ENCODE measurements at regions not wholly inside any gene's neighbourhood (a gene's known extent, or its start where the extent isn't known, plus 50 kb on each side); places are given as distances from the start of the nearest gene placed in this dataset.
"Not testable (repeated sequence)": the region's sequence is repeated elsewhere in the genome, so short reads cannot be mapped to it uniquely, and the experiment has no call there.

DNA sequence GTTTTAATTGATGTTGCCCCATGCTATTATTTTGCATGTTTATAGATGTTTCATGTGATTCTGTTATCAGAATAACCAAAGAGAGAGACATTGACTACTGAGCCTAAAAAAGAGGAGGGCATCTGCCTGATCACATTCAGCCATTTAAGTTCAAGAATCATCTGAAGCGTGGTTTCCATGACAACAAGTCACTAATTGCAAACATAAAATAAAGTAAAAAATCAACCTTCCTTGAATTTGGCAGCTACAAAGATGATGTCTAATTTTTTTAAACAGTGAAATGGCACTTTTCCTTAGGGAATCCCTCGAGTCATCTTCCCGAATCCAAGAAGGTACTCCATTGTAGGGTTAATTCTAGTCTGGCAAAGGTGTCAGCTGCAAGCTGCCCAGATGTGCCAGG, 884.2 kb downstream of the DIAPH3 start:
- Mint-ChIP-seq H3K36me3 (ENCODE audit: insufficient read depth in 2 of 2) (no peaks in the 10 kb centered on the region), H3K27me3 (ENCODE audit: low read depth) (peaks cover 5% of the 10 kb centered on the region), H3K4me1 (ENCODE audit: low read depth) (no peaks in the 10 kb centered on the region)

DNA sequence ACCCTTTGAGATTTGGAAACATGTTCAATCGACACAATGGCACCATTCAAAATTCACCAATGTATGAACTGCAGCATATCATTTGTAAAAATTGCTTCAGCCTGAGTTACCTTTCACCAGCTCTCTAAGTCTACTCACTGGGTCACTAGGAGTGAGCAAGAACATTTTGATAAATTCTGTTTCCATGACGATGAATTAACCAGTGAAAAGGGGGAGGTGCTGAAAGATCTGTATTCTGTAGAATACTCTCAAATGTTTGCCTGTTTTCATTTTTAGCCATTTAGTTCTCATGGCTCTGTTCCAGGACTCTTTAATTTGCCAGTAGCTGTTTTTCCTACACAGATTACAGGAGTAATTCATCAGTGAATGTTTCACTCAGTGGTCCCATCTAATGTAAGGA, 883.4 kb downstream of the DIAPH3 start:
- Mint-ChIP-seq H3K27me3 (ENCODE audit: low read depth) (peaks cover 5% of the 10 kb centered on the region), H3K36me3 (ENCODE audit: insufficient read depth in 2 of 2) (no peaks in the 10 kb centered on the region), H3K4me1 (ENCODE audit: low read depth) (no peaks in the 10 kb centered on the region), H3K9me3 (no peaks in the 10 kb centered on the region), H3K27ac (no peak overlapping the region), H3K4me3 (no peak overlapping the region)
- ATAC-seq (replicated peaks in 1 of 2) (no peak), DNase-seq (no peak)

More for the DNA sequence above, 884.2 kb downstream of the DIAPH3 start:
- Mint-ChIP-seq H3K4me3 (no peak overlapping the region), H3K9me3 (no peaks in the 10 kb centered on the region), H3K27ac (no peak overlapping the region)
- no peak for ATAC-seq (replicated peaks in 1 of 2)
- no peak for DNase-seq

DNA sequence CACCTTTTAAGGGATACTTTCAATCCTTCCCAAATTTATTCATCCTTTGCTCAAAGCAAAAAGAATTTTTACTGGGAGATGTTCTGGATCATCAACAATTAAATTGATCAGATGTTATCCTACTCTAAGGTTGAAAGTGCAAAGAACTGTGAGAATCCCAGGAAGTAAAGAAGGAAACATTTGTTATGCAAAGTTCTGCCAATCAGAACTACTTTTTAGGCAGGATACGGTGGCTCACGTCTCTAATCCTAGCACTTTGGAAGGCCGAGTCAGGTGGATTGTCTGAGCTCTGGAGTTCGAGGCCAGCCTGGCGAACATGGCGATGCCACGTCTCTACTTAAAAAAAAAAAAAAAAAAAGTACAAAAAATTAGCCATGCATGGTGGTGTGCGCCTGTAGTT, 882.3 kb downstream of the DIAPH3 start:
- Mint-ChIP-seq H3K27me3 (ENCODE audit: low read depth) (peaks cover 5% of the 10 kb centered on the region), H3K9me3 (no peaks in the 10 kb centered on the region), H3K4me3 (no peak overlapping the region), H3K36me3 (ENCODE audit: insufficient read depth in 2 of 2) (no peaks in the 10 kb centered on the region), H3K4me1 (ENCODE audit: low read depth) (no peaks in the 10 kb centered on the region), H3K27ac (no peak overlapping the region)
- DNase-seq (no peak), ATAC-seq (replicated peaks in 1 of 2) (no peak)

DNA sequence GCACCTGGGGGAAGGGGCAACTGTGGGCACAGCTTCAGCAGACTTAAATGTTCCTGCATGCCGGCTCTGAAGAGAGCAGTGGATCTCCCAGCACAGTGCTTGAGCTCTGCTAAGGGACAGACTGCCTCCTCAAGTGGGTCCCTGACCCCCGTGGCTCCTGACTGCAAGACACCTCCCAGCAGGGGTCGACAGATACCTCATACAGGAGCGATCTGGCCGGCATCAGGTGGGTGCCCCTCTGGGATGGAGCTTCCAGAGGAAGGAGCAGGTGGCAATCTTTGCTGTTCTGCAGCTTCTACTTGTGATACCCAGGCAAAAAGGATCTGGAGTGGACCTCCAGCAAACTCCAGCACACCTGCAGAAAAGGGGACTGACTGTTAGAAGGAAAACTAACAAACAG, 871.5 kb downstream of the DIAPH3 start:
- H3K4me1 Mint-ChIP-seq (ENCODE audit: low read depth); H3K36me3 Mint-ChIP-seq (ENCODE audit: insufficient read depth in 2 of 2); H3K27ac Mint-ChIP-seq; H3K4me3 Mint-ChIP-seq; ATAC-seq (replicated peaks in 1 of 2); DNase-seq; H3K9me3 Mint-ChIP-seq; H3K27me3 Mint-ChIP-seq (ENCODE audit: low read depth): not testable (repeated sequence)

DNA sequence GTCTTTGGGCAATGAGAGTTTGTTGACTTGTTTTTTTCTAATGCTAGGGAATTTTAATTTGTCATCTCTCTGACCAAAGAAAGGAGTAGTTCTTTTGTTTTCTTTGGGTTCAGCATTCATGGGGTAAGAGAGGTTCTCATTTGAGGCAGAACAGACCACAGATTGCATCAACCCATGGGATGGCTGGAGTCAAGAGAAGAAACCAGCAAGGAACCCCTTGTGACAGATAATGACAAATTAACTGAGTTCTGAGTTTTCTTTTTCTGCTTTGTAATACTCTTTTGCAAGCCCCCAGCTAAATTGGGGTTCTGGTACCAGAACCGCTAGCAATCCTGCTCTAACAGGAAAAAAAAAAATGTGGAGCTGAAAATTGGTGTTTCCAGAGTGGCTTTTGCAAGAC, 864.1 kb downstream of the DIAPH3 start:
- ATAC-seq (replicated peaks in 1 of 2) (no peak), DNase-seq (no peak)
- Mint-ChIP-seq H3K4me3 (no peak overlapping the region), H3K9me3 (peaks cover 4 to 6% of the 10 kb centered on the region in 2 donors), H3K27ac (no peak overlapping the region), H3K4me1 (ENCODE audit: low read depth) (no peaks in the 10 kb centered on the region), H3K27me3 (ENCODE audit: low read depth) (no peaks in the 10 kb centered on the region), H3K36me3 (ENCODE audit: insufficient read depth in 2 of 2) (no peaks in the 10 kb centered on the region)

DNA sequence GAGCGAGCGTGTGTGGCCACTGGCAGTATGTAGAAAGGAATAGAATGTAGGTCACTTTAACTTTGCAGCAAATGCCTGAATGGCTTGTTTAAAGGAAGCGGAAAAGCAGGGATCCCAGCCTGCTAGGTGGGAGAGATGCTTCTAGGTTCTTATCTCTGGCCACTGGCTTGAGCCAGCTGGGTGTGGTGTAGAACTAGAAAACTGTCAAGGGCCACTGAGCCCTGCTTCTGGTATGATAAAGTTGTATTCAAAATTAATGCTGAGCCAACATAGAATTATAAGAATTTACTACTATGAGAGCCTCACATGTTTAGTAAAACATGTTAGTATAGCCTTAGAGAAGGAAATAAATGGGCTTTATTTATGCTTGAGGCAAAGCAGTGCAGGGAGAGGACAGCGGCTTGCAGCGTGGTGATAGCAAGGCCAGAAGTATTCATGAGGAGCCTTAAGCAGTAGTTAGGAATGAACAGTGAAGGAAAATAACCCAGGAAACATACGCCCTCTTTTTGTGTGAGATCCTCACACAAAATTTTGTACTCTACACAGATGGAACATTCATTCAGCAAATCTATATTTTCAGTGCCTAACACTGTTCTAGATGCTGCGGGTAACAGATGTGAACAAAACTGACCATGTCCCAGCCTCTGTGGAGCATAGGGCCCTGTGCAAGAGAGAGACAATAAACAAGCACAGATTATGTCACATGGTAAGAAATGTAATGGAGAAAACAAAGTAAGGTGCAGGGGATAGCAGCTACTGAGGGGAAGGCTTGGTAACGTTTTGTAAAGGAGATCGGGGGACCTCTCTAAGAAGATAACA, 863.2 kb downstream of the DIAPH3 start:
- Mint-ChIP-seq H3K27ac (no peak overlapping the region), H3K4me3 (no peak overlapping the region), H3K4me1 (ENCODE audit: low read depth) (no peaks in the 10 kb centered on the region), H3K36me3 (ENCODE audit: insufficient read depth in 2 of 2) (no peaks in the 10 kb centered on the region), H3K9me3 (peaks cover 4 to 6% of the 10 kb centered on the region in 2 donors), H3K27me3 (ENCODE audit: low read depth) (no peaks in the 10 kb centered on the region)
- ATAC-seq (replicated peaks in 1 of 2) (no peak), DNase-seq (no peak)

DNA sequence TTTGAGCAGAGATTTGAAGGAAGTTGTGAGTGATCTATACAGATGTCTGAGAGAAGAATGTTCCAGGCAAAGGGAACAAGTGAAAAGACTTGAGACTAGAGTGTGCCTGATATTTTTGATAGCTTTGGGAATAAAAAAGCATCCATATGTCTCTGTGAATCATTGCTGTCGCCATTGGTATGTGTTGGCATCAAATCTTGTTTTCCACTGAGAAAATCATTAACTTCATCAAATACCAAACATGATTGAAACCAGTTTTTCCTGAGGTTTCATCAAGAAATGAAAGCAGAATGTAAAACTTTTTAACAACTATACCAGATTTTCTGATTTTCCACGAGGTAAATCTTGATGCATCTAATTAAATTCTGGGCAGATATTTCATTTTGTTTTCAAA, 862.6 kb downstream of the DIAPH3 start:
- DNase-seq (no peak), ATAC-seq (replicated peaks in 1 of 2) (no peak)
- Mint-ChIP-seq H3K27me3 (ENCODE audit: low read depth) (no peaks in the 10 kb centered on the region), H3K27ac (no peak overlapping the region), H3K9me3 (peaks cover 0 to 5% of the 10 kb centered on the region in 2 donors), H3K4me3 (no peak overlapping the region), H3K36me3 (ENCODE audit: insufficient read depth in 2 of 2) (no peaks in the 10 kb centered on the region), H3K4me1 (ENCODE audit: low read depth) (no peaks in the 10 kb centered on the region)

DNA sequence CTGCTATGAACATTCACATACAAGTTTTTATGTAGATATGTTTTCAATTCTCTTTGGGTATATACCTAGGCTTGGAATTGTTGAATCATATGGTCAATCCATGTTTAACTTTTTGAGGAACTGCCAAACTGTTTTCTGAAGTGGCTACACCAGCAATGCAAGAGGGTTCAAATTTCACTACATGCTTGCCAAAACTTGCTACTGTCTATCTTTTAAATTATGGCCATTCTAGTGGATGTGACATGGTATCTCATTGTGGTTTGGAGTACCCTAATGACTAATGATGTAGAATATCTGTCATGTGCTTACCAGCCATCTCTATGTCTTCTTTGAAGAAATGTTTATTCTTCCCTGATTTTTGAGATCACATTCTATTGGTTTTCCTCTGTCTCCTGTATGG, 860.3 kb downstream of the DIAPH3 start:
- Mint-ChIP-seq H3K27me3 (ENCODE audit: low read depth) (no peaks in the 10 kb centered on the region), H3K4me1 (ENCODE audit: low read depth) (no peaks in the 10 kb centered on the region), H3K9me3 (no peaks in the 10 kb centered on the region), H3K4me3 (no peak overlapping the region), H3K27ac (no peak overlapping the region), H3K36me3 (ENCODE audit: insufficient read depth in 2 of 2) (no peaks in the 10 kb centered on the region)
- DNase-seq (no peak), ATAC-seq (replicated peaks in 1 of 2) (no peak)

DNA sequence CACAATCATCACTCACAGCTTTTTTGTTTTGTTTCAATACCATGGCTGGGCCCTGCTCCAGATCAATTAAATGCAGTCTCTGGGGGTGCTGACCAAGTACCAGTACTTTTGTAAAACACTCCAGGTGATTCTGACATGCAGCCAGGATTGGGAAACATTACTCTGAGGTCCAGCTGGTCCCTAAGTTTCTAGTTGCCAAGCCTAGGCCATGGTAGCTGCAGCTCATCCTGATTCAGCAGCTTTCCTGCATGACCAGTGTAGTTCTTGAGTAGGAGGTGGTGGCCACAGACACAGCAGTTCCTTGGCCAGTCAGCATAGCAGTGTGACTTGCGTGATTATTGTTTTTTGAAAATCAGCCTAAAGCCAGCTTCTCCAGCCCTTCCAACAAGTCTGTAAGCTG, 859.1 kb downstream of the DIAPH3 start:
- H3K4me3 Mint-ChIP-seq: no peak overlapping the region
- H3K4me1 Mint-ChIP-seq (ENCODE audit: low read depth): no peaks in the 10 kb centered on the region
- no peaks in the 10 kb centered on the region for H3K36me3 Mint-ChIP-seq (ENCODE audit: insufficient read depth in 2 of 2)
- H3K9me3 Mint-ChIP-seq: no peaks in the 10 kb centered on the region
- no peaks in the 10 kb centered on the region for H3K27me3 Mint-ChIP-seq (ENCODE audit: low read depth)
- DNase-seq (no peak), ATAC-seq (replicated peaks in 1 of 2) (no peak)
- H3K27ac Mint-ChIP-seq: no peak overlapping the region

DNA sequence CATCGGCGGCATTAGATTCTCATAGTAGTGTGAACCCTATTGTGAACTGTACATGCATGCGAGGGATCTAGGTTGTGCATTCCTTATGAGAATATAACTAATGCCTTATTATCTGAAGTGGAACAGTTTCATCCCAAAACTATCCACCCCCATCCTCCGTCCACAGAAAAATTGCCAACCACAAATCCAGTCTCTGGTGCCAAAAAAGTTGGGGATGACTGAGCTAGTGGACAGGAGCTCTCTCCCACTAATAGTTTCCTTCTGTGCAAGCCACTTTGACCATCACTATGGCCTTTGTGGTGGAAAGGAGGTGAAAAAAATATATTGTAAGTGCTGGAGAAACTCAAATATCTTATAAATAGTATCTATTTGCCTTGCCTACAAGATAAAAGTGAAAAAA, 857.8 kb downstream of the DIAPH3 start:
- Mint-ChIP-seq H3K27me3 (ENCODE audit: low read depth) (no peaks in the 10 kb centered on the region), H3K27ac (no peak overlapping the region), H3K36me3 (ENCODE audit: insufficient read depth in 2 of 2) (no peaks in the 10 kb centered on the region), H3K4me1 (ENCODE audit: low read depth) (no peaks in the 10 kb centered on the region), H3K4me3 (no peak overlapping the region), H3K9me3 (no peaks in the 10 kb centered on the region)
- no peak for ATAC-seq (replicated peaks in 1 of 2)
- no peak for DNase-seq

DNA sequence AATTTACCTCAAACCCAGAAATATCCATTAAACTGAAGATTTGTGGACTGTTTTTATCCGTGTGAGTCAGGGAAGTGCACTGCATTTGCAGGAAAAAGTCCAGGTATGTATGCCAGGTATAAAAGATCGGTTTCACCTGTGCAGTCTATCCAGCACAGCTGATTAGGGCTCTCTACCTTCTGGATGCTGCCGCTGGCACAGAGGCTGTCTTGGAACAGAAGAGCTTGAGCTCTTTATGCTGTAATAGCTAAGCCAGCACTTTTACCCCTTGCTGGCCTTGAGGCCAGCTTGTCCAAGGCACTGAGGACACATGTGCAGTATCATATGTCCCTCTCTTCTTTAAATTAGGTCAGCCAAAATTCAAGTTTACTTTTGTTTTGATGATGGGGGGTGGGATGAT, 851.0 kb downstream of the DIAPH3 start:
- no peak for DNase-seq
- Mint-ChIP-seq H3K9me3 (peaks cover 0 to 1% of the 10 kb centered on the region in 2 donors), H3K4me3 (no peak overlapping the region)

DNA sequence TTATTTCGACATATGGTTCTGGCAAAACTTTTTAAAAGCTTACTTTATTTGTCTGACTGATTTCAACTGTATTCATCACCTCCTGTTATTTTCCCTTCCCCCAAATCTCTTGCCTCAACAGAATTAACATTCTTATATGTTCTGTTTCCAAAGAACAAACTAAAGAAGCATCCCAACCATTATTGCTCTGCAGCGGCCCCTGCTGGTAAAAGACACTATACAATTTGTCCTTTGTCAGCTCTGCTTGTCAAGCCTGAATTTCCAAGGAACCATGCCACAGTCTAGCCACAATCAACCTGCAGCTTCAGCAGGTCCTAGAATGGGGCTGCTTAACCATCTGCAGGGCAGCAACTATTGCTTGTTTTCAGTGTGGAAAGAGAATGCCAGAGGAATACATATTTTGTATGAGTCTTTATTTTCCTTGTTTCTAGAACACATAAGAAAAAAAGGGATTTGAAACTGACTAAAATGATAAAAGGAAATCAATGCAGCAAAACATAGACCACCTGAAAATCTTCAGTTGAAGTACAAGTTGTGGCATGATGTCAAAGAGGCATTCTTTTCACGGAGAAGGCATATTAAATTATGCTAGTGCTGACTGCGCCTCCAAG, 845.3 kb downstream of the DIAPH3 start:
- ATAC-seq (replicated peaks in 1 of 2): no peak
- Mint-ChIP-seq H3K27me3 (ENCODE audit: low read depth) (peaks cover 8% of the 10 kb centered on the region), H3K36me3 (ENCODE audit: insufficient read depth in 2 of 2) (no peaks in the 10 kb centered on the region), H3K4me3 (no peak overlapping the region), H3K4me1 (ENCODE audit: low read depth) (no peaks in the 10 kb centered on the region), H3K27ac (no peak overlapping the region), H3K9me3 (no peaks in the 10 kb centered on the region)
- peak; percentile 56 to 61 for DNase-seq

More for the DNA sequence above, 851.0 kb downstream of the DIAPH3 start:
- no peak for ATAC-seq (replicated peaks in 1 of 2)
- Mint-ChIP-seq H3K27me3 (ENCODE audit: low read depth) (no peaks in the 10 kb centered on the region), H3K27ac (no peak overlapping the region), H3K4me1 (ENCODE audit: low read depth) (no peaks in the 10 kb centered on the region), H3K36me3 (ENCODE audit: insufficient read depth in 2 of 2) (no peaks in the 10 kb centered on the region)

DNA sequence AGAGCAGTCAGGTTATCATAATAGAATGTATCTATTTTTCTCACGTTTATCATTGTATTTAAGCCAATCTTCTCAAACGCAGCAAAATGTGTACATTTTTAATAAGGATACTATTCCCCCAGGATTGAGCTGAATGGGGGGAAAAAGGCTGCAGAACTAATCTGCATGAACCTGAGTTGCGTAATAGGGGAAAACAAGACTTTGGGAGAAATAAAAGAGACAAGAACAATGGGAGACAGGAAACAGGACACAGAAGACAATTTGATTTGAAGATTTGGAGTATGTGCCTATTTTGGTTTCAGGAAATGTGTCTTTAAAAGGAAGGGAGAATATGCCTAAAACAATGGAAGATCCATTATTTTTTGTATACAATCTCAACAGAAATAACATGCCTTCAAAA, 844.5 kb downstream of the DIAPH3 start:
- ATAC-seq (replicated peaks in 1 of 2): no peak

DNA sequence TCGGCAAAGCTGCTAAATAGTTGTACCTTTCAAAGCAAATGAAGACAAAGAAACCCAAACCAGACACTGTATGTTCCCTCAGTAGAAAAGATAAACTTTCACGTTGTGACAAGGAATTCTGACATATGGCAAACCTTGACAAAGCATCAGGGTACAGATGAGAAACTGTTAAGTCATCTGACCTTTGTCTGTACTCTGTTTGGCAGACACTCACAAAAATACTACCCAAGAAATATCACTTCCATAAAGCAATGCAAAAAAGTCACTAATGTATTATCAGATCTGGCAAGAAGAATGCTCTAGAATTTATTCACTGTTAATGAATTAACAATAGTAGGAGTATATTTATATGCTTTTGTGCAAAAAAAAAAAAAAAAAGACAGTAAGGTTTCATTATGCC, 843.7 kb downstream of the DIAPH3 start:
- H3K4me1 Mint-ChIP-seq (ENCODE audit: low read depth): no peaks in the 10 kb centered on the region
- H3K27ac Mint-ChIP-seq: no peak overlapping the region
- H3K36me3 Mint-ChIP-seq (ENCODE audit: insufficient read depth in 2 of 2): no peaks in the 10 kb centered on the region
- DNase-seq (no peak), ATAC-seq (replicated peaks in 1 of 2) (no peak)
- H3K27me3 Mint-ChIP-seq (ENCODE audit: low read depth): peaks cover 8% of the 10 kb centered on the region
- no peaks in the 10 kb centered on the region for H3K9me3 Mint-ChIP-seq
- no peak overlapping the region for H3K4me3 Mint-ChIP-seq

More for the DNA sequence above, 844.5 kb downstream of the DIAPH3 start:
- Mint-ChIP-seq H3K27ac (no peak overlapping the region), H3K9me3 (no peaks in the 10 kb centered on the region), H3K27me3 (ENCODE audit: low read depth) (peaks cover 8% of the 10 kb centered on the region), H3K36me3 (ENCODE audit: insufficient read depth in 2 of 2) (no peaks in the 10 kb centered on the region), H3K4me1 (ENCODE audit: low read depth) (no peaks in the 10 kb centered on the region), H3K4me3 (no peak overlapping the region)
- DNase-seq: no peak
